Body of pancreas (tissue), 4 donors: ENCODE measurements at regions not wholly inside any gene's neighbourhood (a gene's known extent, or its start where the extent isn't known, plus 50 kb on each side); places are given as distances from the start of the nearest gene placed in this dataset.

Experiments used
- ATAC-seq: fragments of 150-250 bp; one replicate; pipeline ENCODE4 v1.9.1; 2016
- DNase-seq, 4 donors: peaks; one replicate each; pipeline ENCODE4 v3.0.0-alpha.2; 2019
- H3K27ac ChIP-seq, 4 donors: fragments of 200-600 bp; sonication (generic); 1 replicate in 3 of 4; 2 replicates in 1 of 4; pipeline versions ENCODE4 v1.5.1 to v1.6.1; 2016 to 2019; ENCODE audit warnings: mild to moderate bottlenecking in 1 of 4, mixed read lengths in 1 of 4, moderate library complexity in 1 of 4
- H3K27me3 ChIP-seq, 2 donors: fragments of 200-600 bp; sonication (generic); one replicate each; pipeline ENCODE4 v1.6.0; 2016; ENCODE audit warnings: mild to moderate bottlenecking in 1 of 2
- H3K36me3 ChIP-seq, 2 donors: fragments of 200-600 bp; sonication (generic); replicated peaks in 1 of 2; 2 replicates each; pipeline ENCODE4 v1.5.1; 2016; ENCODE audit warnings: low read depth in 2 of 2; ENCODE audit not compliant: insufficient read depth in 1 of 2
- H3K4me1 ChIP-seq: fragments of 200-600 bp; sonication (generic); one replicate; pipeline ENCODE4 v1.6.0; 2016
- H3K4me3 ChIP-seq, 2 donors: fragments of 200-600 bp; sonication (generic); 1 replicate in 1 of 2; 2 replicates in 1 of 2; pipeline ENCODE4 v1.5.1; 2016 to 2019
- H3K9me3 ChIP-seq, 3 donors: fragments of 200-600 bp; sonication (generic); 1 replicate in 2 of 3; 2 replicates in 1 of 3; pipeline ENCODE4 v1.5.1; 2016
- POLR2A ChIP-seq, 3 donors: fragments of 450-650 bp; IDR thresholded peaks; one replicate each; pipeline ENCODE4 v1.6.1; 2016; ENCODE audit warnings: antibody characterized with exemption in 3 of 3, mild to moderate bottlenecking in 2 of 3
- WGBS, 2 donors: methylation state at CpG; one replicate each; pipeline ENCODE4 v1.1.5; 2017; 5-methylcytosine and 5-hydroxymethylcytosine counted together
- intact Hi-C: fragments of 100-400 bp; cut with DNase I; formaldehyde crosslinking; loops from one replicate; pipeline ENCODE4 v1.15.1; 2023
- TF ChIP-seq, protein P1 (sequence below), 7 experiments: fragments of 450-650 bp in 4 of 7; fragments of 200-600 bp in 3 of 7; sonication (generic) in 3 of 7; IDR thresholded peaks; one replicate each; pipeline ENCODE4 v1.5.1; 2016 to 2019; ENCODE audit warnings: antibody characterized with exemption in 7 of 7

DNA sequence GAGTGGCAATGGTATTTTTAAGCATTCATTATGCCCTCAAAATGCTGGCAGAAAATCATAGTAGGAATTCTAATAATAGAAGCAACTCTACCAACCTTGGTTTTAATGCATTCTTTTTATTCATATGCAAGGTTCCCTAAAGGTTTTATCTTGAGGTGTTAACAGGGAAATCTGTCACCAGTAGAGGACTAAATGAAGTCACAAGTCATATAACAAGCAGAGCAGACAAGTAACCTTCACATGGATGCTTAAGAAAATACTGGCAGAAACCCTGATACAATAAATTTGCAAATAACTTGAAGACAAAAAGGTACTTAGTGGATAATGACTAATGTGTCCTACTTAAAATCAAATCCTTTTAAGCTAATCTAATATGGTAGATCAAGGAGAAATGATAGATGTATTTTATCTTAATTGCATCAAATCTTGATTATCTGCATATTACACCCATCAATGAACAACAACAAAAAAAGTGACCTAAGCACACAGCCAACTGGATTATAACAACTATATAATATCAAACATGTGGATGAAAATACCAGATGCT lies 73.3 kb downstream of the RFC3 start:
- TF ChIP-seq, protein P1, sequence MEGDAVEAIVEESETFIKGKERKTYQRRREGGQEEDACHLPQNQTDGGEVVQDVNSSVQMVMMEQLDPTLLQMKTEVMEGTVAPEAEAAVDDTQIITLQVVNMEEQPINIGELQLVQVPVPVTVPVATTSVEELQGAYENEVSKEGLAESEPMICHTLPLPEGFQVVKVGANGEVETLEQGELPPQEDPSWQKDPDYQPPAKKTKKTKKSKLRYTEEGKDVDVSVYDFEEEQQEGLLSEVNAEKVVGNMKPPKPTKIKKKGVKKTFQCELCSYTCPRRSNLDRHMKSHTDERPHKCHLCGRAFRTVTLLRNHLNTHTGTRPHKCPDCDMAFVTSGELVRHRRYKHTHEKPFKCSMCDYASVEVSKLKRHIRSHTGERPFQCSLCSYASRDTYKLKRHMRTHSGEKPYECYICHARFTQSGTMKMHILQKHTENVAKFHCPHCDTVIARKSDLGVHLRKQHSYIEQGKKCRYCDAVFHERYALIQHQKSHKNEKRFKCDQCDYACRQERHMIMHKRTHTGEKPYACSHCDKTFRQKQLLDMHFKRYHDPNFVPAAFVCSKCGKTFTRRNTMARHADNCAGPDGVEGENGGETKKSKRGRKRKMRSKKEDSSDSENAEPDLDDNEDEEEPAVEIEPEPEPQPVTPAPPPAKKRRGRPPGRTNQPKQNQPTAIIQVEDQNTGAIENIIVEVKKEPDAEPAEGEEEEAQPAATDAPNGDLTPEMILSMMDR (IDR thresholded peaks at IDR 0.05) = no peak
- no peak for TF ChIP-seq POLR2A (IDR thresholded peaks at IDR 0.05)
- no peak for DNase-seq

DNA sequence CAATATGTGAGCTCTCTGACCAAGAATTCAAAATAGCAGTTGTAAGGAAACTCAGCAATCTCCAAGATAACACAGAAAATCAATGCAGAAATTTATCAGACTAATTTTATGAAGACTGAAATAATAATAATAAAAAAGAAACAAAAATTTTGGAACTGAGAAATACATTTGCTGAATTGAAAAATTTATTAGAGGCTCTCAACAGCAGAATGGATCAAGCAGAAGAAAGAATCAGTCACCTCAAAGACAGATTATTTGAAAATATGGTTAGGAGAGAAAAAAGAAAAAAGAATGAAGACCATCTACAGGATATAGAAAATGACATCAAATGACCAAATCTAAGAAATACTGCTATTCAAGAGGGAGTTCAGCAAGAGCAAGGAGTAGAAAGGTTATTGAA lies 75.6 kb downstream of the RFC3 start:
- H3K36me3 ChIP-seq = no peaks in the 10 kb centered on the region
- no peak overlapping the region for H3K27ac ChIP-seq
- H3K4me3 ChIP-seq = no peak overlapping the region
- TF ChIP-seq, protein P1 (IDR thresholded peaks at IDR 0.05) = no peak
- no peak for TF ChIP-seq POLR2A (IDR thresholded peaks at IDR 0.05)
- H3K4me1 ChIP-seq = no peaks in the 10 kb centered on the region
- intact Hi-C loops = no loop called here
- H3K9me3 ChIP-seq = peaks cover 0 to 5% (median 0%) of the 10 kb centered on the region in 3 donors
- DNase-seq = no peak
- ATAC-seq = no peak
- H3K27me3 ChIP-seq = no peaks in the 10 kb centered on the region

More for the DNA sequence above, 73.3 kb downstream of the RFC3 start:
- intact Hi-C loops = no loop called here
- Histone ChIP-seq H3K4me3 (no peak overlapping the region), H3K4me1 (no peaks in the 10 kb centered on the region), H3K27me3 (no peaks in the 10 kb centered on the region), H3K9me3 (peaks cover 0 to 5% (median 0%) of the 10 kb centered on the region in 3 donors), H3K27ac (no peak overlapping the region), H3K36me3 (no peaks in the 10 kb centered on the region)
- no peak for ATAC-seq

DNA sequence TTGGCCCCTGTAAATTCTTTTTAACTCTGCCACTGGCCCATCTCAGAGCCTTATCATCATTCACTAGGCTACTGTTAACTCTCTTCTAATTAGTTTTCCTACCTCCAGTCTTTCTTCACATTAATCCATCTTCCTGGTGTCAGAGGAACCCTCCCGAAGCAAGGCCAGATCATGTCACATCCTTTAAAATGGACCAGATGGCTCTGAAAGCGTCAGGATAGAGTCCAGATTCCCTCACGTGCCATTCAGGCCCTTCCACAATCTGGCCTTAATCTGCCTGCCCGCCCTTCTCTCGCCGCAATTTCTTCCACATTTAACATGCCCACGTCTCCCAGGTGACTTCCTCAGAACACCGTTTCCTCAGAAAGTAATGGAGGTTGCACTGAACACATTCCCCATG lies 86.5 kb downstream of the RFC3 start:
- H3K4me3 ChIP-seq = no peak overlapping the region
- H3K36me3 ChIP-seq = no peaks in the 10 kb centered on the region
- no peaks in the 10 kb centered on the region for H3K9me3 ChIP-seq
- H3K27me3 ChIP-seq = no peaks in the 10 kb centered on the region
- no peaks in the 10 kb centered on the region for H3K4me1 ChIP-seq
- no peak for ATAC-seq
- TF ChIP-seq POLR2A (IDR thresholded peaks at IDR 0.05) = no peak
- TF ChIP-seq, protein P1 (IDR thresholded peaks at IDR 0.05) = no peak
- DNase-seq = no peak
- no peak overlapping the region for H3K27ac ChIP-seq
- intact Hi-C loops = no loop called here
- 82 to 93% methylated on average over 8 of the region's 8 CpGs for WGBS, 2 donors

DNA sequence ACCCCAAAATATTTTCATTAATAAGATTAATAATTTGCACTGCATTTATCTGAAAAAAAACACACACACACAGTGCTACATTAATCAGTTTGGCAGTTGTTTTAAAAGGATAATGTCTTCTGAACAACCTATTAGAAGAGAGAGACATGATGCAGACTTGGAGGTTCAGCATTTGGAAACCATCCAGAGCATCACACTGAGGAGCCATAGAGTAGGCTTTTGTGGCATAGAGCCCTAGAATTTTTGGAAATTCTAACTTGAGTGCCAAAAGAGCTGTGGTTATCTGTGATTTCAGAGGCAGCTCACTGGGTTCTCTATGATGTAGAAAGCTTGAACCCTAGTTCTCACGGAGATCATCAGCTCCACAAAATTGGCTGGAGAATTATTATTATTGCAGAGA lies 90.2 kb downstream of the RFC3 start:
- intact Hi-C loops = no loop called here
- no peak for ATAC-seq
- no peak overlapping the region for H3K27ac ChIP-seq

DNA sequence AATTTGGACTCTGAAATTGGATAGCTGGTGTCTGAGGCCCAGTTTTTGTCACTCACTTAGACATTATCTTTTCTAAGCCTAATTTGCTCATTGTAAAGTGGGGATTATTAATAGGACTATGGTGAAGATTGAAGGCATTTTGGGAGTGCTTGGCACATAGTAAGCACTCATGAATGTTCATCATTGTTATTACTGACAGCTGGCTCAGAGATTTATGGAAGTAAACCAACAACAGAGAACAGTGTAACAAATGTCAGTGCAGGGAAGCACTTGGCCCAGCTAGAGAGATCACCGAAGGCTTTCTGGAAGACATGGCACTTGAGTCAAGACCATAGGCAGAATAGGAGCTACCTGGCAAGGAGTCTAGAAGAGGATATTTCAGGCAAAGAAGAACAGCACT lies 92.3 kb downstream of the RFC3 start:
- WGBS, 2 donors = 89 to 100% methylated on average over 1 of the region's 1 CpG
- TF ChIP-seq, protein P1 (IDR thresholded peaks at IDR 0.05) = no peak
- no peak for TF ChIP-seq POLR2A (IDR thresholded peaks at IDR 0.05)
- Histone ChIP-seq H3K36me3 (no peaks in the 10 kb centered on the region), H3K27me3 (no peaks in the 10 kb centered on the region), H3K4me3 (no peak overlapping the region), H3K4me1 (no peaks in the 10 kb centered on the region), H3K27ac (no peak overlapping the region), H3K9me3 (no peaks in the 10 kb centered on the region)
- intact Hi-C loops = no loop called here
- ATAC-seq (no peak), DNase-seq (no peak)

More for the DNA sequence above, 90.2 kb downstream of the RFC3 start:
- Histone ChIP-seq H3K27me3 (no peaks in the 10 kb centered on the region), H3K4me3 (no peak overlapping the region), H3K4me1 (no peaks in the 10 kb centered on the region), H3K36me3 (no peaks in the 10 kb centered on the region), H3K9me3 (no peaks in the 10 kb centered on the region)
- no peak for DNase-seq
- TF ChIP-seq, protein P1 (IDR thresholded peaks at IDR 0.05) = no peak
- no peak for TF ChIP-seq POLR2A (IDR thresholded peaks at IDR 0.05)
- 73 to 92% methylated on average over 1 of the region's 1 CpG for WGBS, 2 donors
